Tibial nerve (tissue), 4 donors: ENCODE measurements at regions not wholly inside any gene's neighbourhood (a gene's known extent, or its start where the extent isn't known, plus 50 kb on each side); places are given as distances from the start of the nearest gene placed in this dataset.

Experiments used
- DNase-seq, 2 donors: peaks; one replicate each; pipeline ENCODE4 v3.0.0-alpha.2; 2019; ENCODE audit warnings: low spot score in 2 of 2
- H3K27ac ChIP-seq, 4 donors: fragments of 200-600 bp; sonication (generic) in 3 of 4; one replicate each; pipeline ENCODE4 v1.5.1; 2017 to 2019; ENCODE audit warnings: mild to moderate bottlenecking in 1 of 4
- H3K27me3 ChIP-seq, 2 donors: fragments of 200-600 bp; sonication (generic) in 1 of 2; one replicate each; pipeline versions ENCODE4 v1.5.1 to v1.6.0; 2017 to 2019
- H3K36me3 ChIP-seq, 3 donors: fragments of 200-600 bp; sonication (generic); one replicate each; pipeline ENCODE4 v1.5.1; 2018 to 2019
- H3K4me1 ChIP-seq, 4 donors: fragments of 200-600 bp; sonication (generic) in 3 of 4; one replicate each; pipeline ENCODE4 v1.5.1; 2017 to 2019
- H3K4me3 ChIP-seq, 4 donors: fragments of 200-600 bp; sonication (generic) in 3 of 4; one replicate each; pipeline ENCODE4 v1.5.1; 2017 to 2019; ENCODE audit warnings: mild to moderate bottlenecking in 1 of 4, moderate library complexity in 1 of 4
- H3K9me3 ChIP-seq, 4 donors: fragments of 200-600 bp; sonication (generic) in 3 of 4; one replicate each; pipeline ENCODE4 v1.5.1; 2017 to 2019
- CTCF ChIP-seq, 5 experiments: fragments of 200-600 bp in 3 of 5; fragments of 450-650 bp in 2 of 5; sonication (generic) in 3 of 5; IDR thresholded peaks; one replicate each; pipeline ENCODE4 v1.5.1; 2016 to 2019; ENCODE audit warnings: antibody characterized with exemption in 5 of 5, mild to moderate bottlenecking in 3 of 5, moderate library complexity in 2 of 5
- EP300 ChIP-seq, 2 donors: sonication (generic); formaldehyde crosslinking; IDR thresholded peaks; one replicate each; pipeline ENCODE4 v1.6.1; 2017; ENCODE audit warnings: antibody characterized with exemption in 2 of 2, mild to moderate bottlenecking in 1 of 2
- POLR2A ChIP-seq, 2 donors: fragments of 450-650 bp; IDR thresholded peaks; one replicate each; pipeline ENCODE4 v1.6.1; 2017; ENCODE audit warnings: antibody characterized with exemption in 2 of 2, mild to moderate bottlenecking in 2 of 2, moderate library complexity in 2 of 2
- WGBS, 2 donors: methylation state at CpG; one replicate each; pipeline ENCODE4 v1.1.5; 2018; 5-methylcytosine and 5-hydroxymethylcytosine counted together

GRCh38 chr12:103075848-103076247 is 118.4 kb downstream of the ASCL1 start:
- Histone ChIP-seq H3K27ac (no peak overlapping the region), H3K27me3 (no peaks in the 10 kb centered on the region), H3K4me3 (no peak overlapping the region), H3K4me1 (no peaks in the 10 kb centered on the region), H3K9me3 (peaks cover 0 to 1% (median 0%) of the 10 kb centered on the region in 4 donors), H3K36me3 (no peaks in the 10 kb centered on the region)
- TF ChIP-seq POLR2A (IDR thresholded peaks at IDR 0.05), result no peak
- TF ChIP-seq EP300 (IDR thresholded peaks at IDR 0.05), result no peak
- no peak for TF ChIP-seq CTCF (IDR thresholded peaks at IDR 0.05)
- WGBS, 2 donors, result 71 to 88% methylated on average over 2 of the region's 2 CpGs
- no peak for DNase-seq

GRCh38 chr12:103077108-103077773 is 119.8 kb downstream of the ASCL1 start:
- WGBS, 2 donors, result 60 to 87% methylated on average over 1 of the region's 1 CpG

GRCh38 chr12:103085541-103085940 is 128.1 kb downstream of the ASCL1 start:
- no peaks in the 10 kb centered on the region for H3K4me1 ChIP-seq
- DNase-seq, result no peak
- H3K36me3 ChIP-seq, result no peaks in the 10 kb centered on the region
- H3K27ac ChIP-seq, result no peak overlapping the region
- no peaks in the 10 kb centered on the region for H3K27me3 ChIP-seq
- peaks cover 0 to 14% (median 0%) of the 10 kb centered on the region in 4 donors for H3K9me3 ChIP-seq
- TF ChIP-seq CTCF (IDR thresholded peaks at IDR 0.05) (no peak), EP300 (IDR thresholded peaks at IDR 0.05) (no peak), POLR2A (IDR thresholded peaks at IDR 0.05) (no peak)
- no peak overlapping the region for H3K4me3 ChIP-seq
- 77 to 82% methylated on average over 5 of the region's 5 CpGs for WGBS, 2 donors

More at GRCh38 chr12:103077108-103077773, 119.8 kb downstream of the ASCL1 start:
- H3K4me1 ChIP-seq, result no peaks in the 10 kb centered on the region
- no peak for TF ChIP-seq CTCF (IDR thresholded peaks at IDR 0.05)
- no peak for TF ChIP-seq EP300 (IDR thresholded peaks at IDR 0.05)
- TF ChIP-seq POLR2A (IDR thresholded peaks at IDR 0.05), result no peak
- H3K4me3 ChIP-seq, result no peak overlapping the region
- no peak for DNase-seq
- H3K36me3 ChIP-seq, result no peaks in the 10 kb centered on the region
- no peaks in the 10 kb centered on the region for H3K27me3 ChIP-seq
- H3K27ac ChIP-seq, result no peak overlapping the region
- peaks cover 0 to 13% (median 0%) of the 10 kb centered on the region in 4 donors for H3K9me3 ChIP-seq

- Histone ChIP-seq H3K4me1 (no peaks in the 10 kb centered on the region), H3K36me3 (no peaks in the 10 kb centered on the region), H3K27ac (no peak overlapping the region), H3K9me3 (peaks cover 0 to 6% (median 0%) of the 10 kb centered on the region in 4 donors), H3K27me3 (no peaks in the 10 kb centered on the region), H3K4me3 (no peak overlapping the region)
- TF ChIP-seq POLR2A (IDR thresholded peaks at IDR 0.05), result no peak
- no peak for TF ChIP-seq EP300 (IDR thresholded peaks at IDR 0.05)
- TF ChIP-seq CTCF (IDR thresholded peaks at IDR 0.05), result no peak
- no peak for DNase-seq
- WGBS, 2 donors, result 67 to 74% methylated on average over 6 of the region's 6 CpGs
These were observed 129.0 kb downstream of the ASCL1 start for GRCh38 chr12:103086471-103086870.

GRCh38 chr12:103093499-103094106 is 136.1 kb downstream of the ASCL1 start:
- no peak overlapping the region for H3K4me3 ChIP-seq
- H3K36me3 ChIP-seq, result no peaks in the 10 kb centered on the region
- WGBS, 2 donors, result 78 to 81% methylated on average over 3 of the region's 3 CpGs
- no peak for DNase-seq
- TF ChIP-seq CTCF (IDR thresholded peaks at IDR 0.05), result no peak
- TF ChIP-seq POLR2A (IDR thresholded peaks at IDR 0.05), result no peak
- no peak for TF ChIP-seq EP300 (IDR thresholded peaks at IDR 0.05)
- H3K27ac ChIP-seq, result no peak overlapping the region
- no peaks in the 10 kb centered on the region for H3K4me1 ChIP-seq
- H3K9me3 ChIP-seq, result no peaks in the 10 kb centered on the region
- H3K27me3 ChIP-seq, result no peaks in the 10 kb centered on the region
